ENCODE measurements at regions not wholly inside any gene's neighbourhood (a gene's known extent, or its start where the extent isn't known, plus 50 kb on each side); places are given as distances from the start of the nearest gene placed in this dataset.

DNA sequence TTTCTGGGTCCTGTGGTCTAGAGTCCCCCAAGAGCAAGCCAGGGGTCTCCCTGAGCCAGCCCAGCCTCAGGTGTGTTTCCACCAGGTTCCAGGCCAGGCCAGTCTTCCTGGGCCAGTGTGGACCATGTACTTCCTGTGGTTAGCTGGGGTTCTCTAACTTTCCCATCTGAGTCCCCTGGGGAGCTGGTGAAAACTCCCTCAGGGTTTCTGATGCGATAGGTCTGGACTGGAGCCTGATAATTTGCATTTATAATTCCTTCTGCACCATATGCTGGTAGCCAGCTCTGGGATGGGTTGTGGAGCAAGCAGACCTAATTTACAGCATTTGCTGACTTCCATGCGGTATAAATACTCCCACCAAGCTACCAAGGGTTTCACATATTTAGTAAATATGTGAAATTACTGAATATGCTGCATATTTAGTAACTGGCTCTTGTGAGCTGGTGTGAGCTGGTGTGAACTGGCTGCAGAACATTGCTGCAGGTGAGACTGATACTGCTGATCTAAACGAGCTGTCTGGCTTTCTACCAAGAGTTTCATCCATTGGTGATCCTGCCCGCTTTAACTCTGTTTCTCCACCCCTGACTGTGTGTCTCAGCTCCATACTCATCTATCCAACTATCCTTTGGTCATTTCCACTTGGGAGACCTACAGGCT, 62.6 kb downstream of the RIN2 start:
- Histone ChIP-seq H3K9me3 (peaks cover 0 to 4% of the 10 kb centered on the region in 2 donors), H3K4me3 (no peak overlapping the region), H3K27me3 (no peaks in the 10 kb centered on the region), H3K36me3 (no peaks in the 10 kb centered on the region), H3K4me1 (peaks cover 0 to 30% of the 10 kb centered on the region in 2 donors), H3K27ac (no peak overlapping the region)
- TF ChIP-seq CTCF (IDR thresholded peaks at IDR 0.05): no peak
- DNase-seq (ENCODE audit: low spot score): no peak

- Histone ChIP-seq H3K4me3 (no peak overlapping the region), H3K9me3 (peaks cover 0 to 4% of the 10 kb centered on the region in 2 donors), H3K27ac (no peak overlapping the region), H3K36me3 (no peaks in the 10 kb centered on the region), H3K27me3 (no peaks in the 10 kb centered on the region), H3K4me1 (peaks cover 0 to 21% of the 10 kb centered on the region in 2 donors)
- no peak for DNase-seq (ENCODE audit: low spot score)
- TF ChIP-seq CTCF (IDR thresholded peaks at IDR 0.05): no peak
These were observed 63.5 kb downstream of the RIN2 start for GRCh38 chr20:19821606-19822005.

- Histone ChIP-seq H3K27ac (peak overlapping the region; percentile 0 to 56), H3K4me3 (no peak overlapping the region), H3K4me1 (peaks cover 0 to 30% of the 10 kb centered on the region in 2 donors), H3K9me3 (peaks cover 0 to 4% of the 10 kb centered on the region in 2 donors), H3K36me3 (no peaks in the 10 kb centered on the region), H3K27me3 (no peaks in the 10 kb centered on the region)
- TF ChIP-seq CTCF (IDR thresholded peaks at IDR 0.05): no peak
- DNase-seq (ENCODE audit: low spot score): no peak
These were observed 65.2 kb downstream of the RIN2 start for GRCh38 chr20:19823216-19823615.

DNA sequence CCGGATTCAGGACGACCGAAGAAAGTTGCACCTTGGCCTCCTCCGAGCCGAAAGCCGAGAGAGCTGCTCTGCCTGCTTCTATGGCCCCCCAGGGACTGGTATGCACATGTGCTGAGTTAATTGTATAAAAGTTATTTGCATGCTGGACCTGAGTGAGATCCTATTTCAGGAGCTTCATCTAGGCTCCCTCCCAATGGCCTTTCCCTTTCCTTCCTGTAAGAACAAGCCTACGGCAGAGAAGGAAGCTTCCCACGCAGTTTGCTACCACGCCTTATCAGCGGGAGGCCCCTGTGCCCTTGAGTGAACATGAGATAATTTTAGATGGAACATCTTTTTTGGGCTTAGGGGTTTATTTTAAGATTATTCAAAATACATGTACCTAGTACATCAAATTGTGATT, 65.9 kb downstream of the RIN2 start:
- no peaks in the 10 kb centered on the region for H3K36me3 ChIP-seq
- H3K9me3 ChIP-seq: peaks cover 0 to 3% of the 10 kb centered on the region in 2 donors
- no peak overlapping the region for H3K4me3 ChIP-seq
- peak overlapping the region; percentile 32 to 56 for H3K27ac ChIP-seq
- TF ChIP-seq CTCF (IDR thresholded peaks at IDR 0.05): no peak
- H3K4me1 ChIP-seq: peaks cover 0 to 38% of the 10 kb centered on the region in 2 donors
- DNase-seq (ENCODE audit: low spot score): no peak
- no peaks in the 10 kb centered on the region for H3K27me3 ChIP-seq

DNA sequence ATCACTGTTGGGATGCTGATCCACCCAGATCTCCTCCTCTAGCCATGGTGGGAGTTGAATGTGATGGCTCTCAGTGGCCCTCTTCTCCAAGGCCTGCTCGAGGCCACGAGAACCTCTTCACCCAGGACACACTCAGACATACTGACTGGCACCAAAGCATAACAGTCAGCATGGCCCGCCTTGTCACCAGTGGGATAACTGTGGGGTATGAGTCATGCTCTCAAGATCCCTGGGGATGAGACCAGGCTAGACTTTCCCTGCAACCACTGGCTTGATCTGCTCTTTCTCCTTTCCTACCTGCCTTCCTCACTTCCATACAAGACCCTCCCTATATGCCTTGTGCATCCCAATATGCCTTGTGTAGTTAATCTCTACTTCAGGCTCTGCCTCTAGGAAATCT, 66.8 kb downstream of the RIN2 start:
- H3K4me1 ChIP-seq: peaks cover 0 to 38% of the 10 kb centered on the region in 2 donors
- peak overlapping the region; percentile 32 to 56 for H3K27ac ChIP-seq

More for the DNA sequence above, 66.8 kb downstream of the RIN2 start:
- TF ChIP-seq CTCF (IDR thresholded peaks at IDR 0.05): no peak
- H3K4me3 ChIP-seq: no peak overlapping the region
- H3K27me3 ChIP-seq: no peaks in the 10 kb centered on the region
- H3K9me3 ChIP-seq: no peaks in the 10 kb centered on the region
- no peaks in the 10 kb centered on the region for H3K36me3 ChIP-seq
- no peak for DNase-seq (ENCODE audit: low spot score)
